Myocyte (in vitro differentiated cells): ENCODE measurements at regions not wholly inside any gene's neighbourhood (a gene's known extent, or its start where the extent isn't known, plus 50 kb on each side); places are given as distances from the start of the nearest gene placed in this dataset.
A peak's percentile ranks its signal among the peaks of the same experiment; 100 is the strongest.

Source experiments
- DNase-seq: peaks from one replicate; pipeline ENCODE4 v3.0.0-alpha.2; 2012; ENCODE audit warnings: low read depth

DNA sequence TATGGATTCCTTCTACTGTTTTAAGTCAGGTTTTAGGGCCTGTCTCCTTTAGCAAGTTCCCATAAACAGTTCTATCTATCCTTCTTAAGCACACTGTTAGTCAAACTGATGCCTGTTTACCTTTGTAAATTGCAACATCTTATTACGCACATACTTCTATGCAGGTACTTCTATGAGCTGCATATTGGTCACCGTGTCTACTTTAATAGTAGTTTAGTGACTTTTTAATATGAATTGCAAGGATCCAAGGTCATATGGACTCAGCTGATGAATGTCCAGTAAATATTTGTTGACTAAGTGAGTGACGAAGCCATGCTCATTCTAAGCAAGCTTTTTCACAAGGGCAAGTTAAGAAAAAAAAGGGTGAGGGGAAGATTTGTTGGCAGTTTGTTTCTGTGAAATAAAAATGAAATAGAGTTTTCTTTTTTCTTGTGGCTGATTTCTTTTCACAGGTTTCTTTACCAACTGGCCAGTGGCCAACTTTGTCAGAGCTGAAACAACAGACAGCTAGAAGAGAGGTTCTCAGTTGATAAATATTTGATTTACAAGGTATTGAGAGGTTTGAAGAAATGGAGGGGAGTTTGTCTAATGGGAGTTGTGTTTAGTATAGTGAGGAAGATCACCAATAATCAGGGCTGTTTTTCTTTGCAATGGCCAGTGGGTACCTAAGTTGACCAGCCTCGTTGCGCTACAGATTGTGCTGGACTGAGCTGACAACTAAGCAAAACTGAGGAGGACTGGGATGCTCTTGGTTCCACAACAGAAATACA lies 141.1 kb downstream of the SLC15A5 start:
- no peak for DNase-seq

DNA sequence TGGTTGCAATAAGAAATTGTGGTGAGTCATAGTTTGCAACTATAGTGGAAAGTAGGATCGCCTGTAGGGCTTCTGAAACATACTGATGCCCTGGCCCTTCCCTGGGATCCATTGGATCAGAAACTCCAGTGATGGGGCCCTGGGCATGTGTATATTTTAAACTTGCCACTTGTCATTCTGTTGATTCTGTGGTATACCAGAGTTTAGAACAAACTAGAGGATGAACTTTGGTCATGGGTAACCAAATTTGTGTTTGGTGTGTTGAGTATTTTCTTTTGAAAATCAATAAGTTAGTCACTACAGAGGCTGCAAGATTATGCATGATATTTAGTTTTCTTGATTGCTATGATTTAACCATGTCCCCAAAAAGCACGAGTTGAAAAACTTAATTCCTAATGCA lies 142.2 kb downstream of the SLC15A5 start:
- no peak for DNase-seq

DNA sequence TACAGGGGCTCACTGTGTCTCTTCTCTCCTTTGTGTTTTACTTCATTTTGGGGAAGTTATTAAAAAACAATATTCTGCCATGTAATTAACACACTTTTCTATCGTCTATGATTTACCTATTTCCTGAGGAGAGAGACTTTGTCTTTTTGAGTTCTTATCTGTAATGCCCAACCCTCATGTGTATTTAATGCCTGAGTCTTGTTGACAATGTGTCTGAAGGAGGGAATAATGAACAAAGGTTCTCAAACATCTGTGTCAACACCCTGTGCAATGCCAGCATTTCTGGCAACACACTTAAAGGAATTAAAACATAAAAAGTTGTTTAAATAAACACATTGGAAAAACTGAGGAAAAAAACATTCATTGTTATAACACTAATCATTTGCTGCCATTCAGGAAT lies 147.1 kb downstream of the SLC15A5 start:
- DNase-seq: no peak

DNA sequence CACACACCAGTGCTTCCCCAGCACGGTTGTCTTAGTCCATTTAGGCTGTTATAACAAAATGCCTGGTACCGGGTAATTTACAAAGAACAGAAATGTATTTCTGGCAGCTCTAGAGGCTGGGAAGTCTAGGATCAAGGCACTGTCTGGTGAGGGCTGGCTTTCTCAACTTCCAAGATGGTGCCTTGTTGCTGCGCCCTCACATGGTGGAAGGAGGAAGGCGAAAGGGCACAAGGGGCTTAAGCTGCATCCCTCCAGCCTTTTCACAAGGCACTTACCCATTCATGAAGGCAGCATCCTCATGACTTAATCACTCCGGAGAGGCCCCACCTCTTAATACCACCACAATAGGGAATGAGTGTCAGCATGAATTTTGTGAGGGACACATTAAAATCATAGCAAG lies 155.5 kb downstream of the SLC15A5 start:
- no peak for DNase-seq

DNA sequence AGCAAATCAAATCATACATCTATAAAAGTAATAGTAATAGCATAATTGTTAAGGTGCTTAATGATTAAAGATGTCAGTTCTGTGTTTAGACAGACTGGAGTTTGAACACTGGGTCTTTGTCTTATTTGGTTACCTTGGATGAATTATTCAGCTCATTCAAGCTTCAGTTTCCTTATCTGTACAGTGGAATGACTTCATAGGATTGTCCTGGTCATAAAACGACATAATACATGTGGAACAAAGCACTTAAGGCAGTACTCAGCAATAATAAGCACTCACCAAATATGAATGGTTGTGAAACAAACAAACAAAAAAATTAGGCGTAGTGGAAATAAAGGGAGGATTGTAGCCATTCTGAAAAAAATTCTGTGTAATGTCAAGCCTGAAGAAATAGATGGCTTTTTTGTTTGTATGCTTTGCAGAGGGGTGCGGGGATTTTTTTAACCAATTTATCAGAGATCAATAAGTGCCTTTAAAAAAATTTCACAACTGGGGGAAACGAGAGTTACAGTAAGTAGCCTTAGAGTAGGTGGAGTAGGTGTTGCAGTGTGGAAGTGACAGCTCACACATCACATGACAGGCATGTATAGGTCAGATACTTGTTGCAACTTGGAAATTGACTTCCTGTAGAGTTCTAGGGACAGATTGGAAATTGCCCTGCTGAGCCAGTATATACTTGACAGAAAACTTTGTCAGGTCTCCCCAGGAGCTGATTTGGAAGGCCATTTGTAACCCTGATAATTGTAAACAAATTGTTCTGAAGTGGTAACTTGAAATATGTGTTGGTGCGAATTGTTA lies 157.7 kb downstream of the SLC15A5 start:
- DNase-seq: no peak

DNA sequence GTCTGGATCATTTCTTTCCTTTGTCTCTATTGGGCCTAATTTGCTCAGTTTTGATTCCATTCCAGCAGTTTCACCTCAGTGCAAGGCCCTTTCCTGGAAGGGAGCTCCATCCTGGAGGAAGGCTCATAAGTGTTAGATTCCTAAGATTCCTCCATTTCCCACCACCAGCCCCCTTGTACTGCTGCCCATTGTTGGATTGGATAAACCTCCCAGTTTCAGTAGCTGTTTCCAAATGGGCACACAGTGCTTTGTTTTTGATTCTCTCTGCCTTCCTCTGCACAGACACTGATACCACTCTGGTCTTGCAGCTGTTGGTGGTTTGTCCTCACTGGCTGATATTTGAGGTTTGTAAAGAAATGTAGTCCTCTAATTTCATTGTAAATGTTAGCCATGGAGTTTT lies 158.9 kb downstream of the SLC15A5 start:
- peak; percentile 87 for DNase-seq

DNA sequence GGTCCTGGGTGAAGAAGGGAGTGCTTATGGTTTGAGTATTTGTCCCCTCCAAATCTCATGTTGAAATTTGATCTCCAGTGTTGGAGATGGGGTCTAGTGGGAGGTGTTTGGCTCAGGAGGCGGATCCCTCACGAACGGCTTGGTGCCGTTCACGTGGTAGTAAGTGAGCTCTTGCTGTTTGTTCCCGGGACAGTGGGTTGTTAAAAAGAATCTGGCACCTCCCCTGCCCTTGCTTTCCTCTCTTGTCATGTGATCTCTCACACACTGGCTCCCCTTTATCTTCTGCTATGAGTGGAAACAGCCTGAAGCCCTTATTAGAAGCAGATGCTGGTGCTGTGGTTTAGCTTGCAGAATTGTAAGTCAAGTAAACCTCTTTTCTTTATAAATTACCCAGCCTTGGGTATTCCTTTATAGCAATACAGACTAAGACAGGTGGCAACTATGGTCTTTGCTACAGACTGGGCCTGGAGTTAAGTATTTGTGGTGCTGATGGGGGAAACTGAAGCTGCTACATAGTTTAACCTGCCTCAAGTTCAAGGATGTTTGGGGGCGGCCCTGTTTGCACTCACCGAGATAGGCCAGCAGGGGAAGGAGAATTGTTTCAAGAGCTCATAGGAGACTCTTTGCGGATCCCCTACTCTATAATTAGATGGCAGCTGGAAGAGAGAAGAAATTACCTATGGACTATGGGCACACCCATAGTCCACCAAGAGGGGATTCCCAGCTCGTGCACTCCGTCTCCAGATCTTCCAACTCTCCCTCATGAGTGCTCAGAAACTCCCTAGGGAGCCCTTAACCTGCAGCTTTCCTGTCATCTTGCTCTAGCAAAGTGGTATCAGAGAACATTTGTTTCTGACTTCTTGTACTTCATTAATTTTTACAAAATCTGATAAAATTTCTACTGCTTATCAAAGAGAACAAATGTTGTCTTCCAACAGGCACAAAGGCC lies 164.6 kb downstream of the SLC15A5 start:
- no peak for DNase-seq

DNA sequence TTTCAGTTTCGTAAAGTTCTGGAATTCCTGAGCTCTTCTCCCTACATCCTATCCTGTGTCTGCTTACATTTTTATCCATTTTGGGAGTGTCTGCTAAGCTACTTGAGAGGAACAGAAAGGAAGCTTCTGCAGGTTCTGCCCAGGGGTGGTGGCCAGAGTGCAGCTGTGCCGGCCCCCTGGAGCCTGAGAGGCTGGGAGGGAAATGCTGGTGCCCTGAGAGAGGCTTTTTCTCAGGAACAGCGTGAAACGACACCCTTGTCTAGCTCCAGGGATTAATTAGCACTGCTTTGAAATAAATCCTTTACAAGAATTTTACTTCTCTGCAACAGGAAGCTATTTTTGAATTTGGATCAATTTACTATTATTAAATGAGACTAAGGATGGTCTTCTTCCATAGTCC lies 165.4 kb downstream of the SLC15A5 start:
- no peak for DNase-seq

DNA sequence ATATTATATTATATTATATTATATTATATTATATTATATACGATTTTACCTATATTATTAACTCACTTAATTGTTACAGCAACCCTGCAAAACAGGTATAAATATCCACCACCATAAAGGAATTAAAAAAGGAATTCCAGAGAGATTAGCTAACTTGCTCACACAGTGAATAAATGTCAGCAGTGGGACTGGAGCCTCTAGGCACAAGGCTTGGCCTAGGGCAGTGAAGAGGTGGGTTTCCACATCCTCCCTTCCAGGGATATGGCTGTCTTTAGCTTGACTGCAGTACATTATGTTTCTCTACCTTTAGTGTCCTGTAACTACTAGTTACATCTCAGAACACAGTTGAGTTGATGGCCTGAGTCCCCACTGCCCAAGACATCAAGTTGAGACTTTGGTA lies 166.9 kb downstream of the SLC15A5 start:
- DNase-seq: no peak

DNA sequence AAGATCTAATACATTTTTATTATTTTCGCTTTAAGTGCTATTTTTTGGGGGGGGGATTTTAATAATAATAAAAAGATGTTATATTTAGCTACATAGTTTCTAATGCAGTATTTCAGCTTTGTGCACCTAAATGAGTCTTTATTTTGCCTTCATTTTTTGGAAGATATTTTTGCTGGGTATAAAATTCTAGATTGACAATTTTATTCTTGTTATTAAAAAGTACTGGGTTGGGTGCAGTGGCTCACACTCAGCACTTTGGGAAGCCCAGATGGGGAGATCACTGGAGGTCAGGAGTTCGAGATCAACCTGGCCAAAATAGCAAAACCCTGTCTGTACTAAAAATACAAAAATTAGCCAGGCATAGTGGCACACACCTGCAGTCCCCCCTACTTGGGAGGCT lies 173.6 kb downstream of the SLC15A5 start:
- DNase-seq: no peak

DNA sequence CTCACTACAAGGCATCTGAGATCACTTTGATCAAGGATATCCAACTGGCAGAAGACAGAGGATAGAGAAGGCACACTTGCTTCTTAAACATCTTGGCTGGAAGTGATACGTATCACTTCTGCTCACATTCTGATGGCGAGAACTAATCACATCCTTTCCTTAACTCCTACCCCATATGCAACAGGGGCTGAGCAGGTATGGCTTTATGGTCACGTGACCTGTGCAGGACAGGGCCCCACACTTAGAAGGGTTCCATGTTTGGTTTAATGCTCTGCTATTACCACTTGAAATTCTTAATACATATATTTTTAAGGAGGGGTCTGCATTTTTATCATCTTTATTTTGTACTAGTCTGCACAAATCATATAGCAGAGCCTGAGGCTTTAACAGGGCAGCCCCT lies 177.3 kb downstream of the SLC15A5 start:
- no peak for DNase-seq

DNA sequence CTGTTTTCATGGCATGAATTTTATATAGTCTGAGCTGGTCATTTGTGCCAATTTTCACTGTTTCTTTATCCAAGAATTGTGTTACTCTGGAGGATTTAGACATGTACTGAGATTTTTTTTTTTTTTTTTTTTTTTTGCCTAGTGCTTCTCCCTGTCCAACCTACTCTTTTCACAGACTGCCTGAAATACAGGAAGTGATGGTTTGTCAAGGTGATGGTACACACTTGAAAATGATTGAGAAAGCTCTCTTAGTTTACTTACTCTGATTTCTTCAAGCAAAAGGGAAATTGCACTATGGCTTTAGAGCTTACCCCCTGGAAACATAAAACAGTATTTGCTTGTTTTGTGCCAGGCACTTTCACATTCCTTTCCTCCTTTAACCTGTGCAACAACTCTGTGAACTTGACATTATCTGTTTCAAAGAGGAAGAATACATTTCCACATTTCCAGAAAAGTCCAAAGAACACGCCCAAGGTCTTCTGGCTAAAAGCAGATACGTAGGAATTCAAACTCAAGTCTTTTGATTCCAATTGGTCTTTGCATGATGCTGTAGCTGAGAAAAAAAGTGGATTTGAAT lies 181.1 kb downstream of the SLC15A5 start:
- no peak for DNase-seq

DNA sequence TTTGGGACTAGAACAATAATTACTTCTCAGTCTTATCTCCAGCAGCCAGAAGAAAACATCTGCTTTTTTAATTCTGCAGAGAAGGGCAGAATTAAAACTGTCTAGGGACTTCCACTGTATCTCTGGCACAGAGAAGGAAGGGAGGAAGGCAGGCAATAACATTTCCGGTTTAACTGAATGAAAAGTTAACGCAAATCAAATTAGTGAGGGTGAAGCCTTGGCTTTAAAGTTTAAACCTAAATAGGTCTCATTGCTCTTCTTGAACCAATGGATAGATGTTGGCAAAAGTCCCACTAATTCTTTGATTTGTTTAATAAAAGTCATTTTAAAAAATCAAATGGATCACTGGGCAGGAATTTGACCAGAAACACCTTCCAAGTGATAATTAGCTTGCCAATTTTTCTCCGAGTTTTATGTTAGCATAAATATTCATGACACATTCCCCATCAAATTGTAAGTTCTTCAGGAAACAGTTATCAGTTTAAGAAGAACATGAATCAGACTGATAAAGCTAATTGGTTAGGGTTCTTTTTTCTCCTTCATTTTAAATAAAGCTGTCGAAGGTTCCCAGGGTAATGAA lies 181.9 kb downstream of the SLC15A5 start:
- no peak for DNase-seq

DNA sequence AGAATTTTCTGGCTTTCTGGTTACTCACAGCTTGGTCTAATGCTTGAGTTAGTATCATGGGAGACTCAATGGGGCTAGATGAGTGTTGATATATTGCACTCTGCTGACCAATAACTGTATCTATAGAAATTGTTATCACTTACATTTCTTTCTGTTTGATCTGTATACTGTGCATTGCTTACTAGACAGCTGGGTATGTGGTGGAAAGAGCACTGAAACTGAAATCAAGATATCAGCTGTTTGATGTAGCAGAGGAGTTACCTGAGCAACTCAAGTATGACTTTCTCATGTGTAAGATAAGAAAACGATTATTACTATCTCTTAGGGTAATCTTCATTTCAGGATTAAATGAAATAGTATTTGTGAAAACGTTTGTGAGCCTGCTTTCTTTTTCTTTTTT lies 183.0 kb downstream of the SLC15A5 start:
- DNase-seq: no peak

DNA sequence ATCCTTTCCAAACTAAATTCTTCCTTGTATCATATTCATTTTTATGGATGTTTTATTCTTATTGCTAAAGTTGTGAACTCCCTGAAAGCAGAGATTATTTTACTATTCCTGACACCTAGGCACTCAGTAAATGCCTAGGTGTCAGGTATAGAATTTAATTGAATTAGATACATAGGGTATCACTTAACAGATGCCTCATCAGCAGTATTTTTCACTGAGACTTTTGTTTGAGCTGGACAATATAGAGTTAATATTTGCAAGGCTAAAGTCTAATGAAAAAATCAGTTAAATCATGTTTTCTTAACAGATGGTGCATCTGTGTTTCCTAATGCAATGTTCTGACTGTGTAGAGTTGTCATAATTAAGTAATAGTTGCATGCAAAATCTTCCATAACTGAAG lies 182.7 kb downstream of the DERA start:
- DNase-seq: no peak

DNA sequence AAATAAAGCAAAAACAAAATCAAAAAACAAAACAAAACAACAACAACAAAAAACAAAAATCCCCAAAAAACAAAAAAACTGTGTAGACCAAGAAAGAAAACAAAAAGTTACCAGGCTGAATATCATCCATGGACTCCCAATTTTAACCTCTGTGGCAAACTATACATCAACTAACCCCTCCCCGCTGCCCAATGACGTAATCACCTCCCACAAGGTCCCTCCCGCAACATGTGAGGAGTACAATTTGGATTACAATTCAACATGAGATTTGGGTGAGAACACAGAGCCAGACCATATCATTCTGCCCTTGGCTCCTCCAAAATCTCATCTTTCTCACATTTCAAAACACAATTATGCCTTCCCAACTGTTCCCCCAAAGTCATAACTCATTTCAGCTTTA lies 179.8 kb downstream of the DERA start:
- no peak for DNase-seq

DNA sequence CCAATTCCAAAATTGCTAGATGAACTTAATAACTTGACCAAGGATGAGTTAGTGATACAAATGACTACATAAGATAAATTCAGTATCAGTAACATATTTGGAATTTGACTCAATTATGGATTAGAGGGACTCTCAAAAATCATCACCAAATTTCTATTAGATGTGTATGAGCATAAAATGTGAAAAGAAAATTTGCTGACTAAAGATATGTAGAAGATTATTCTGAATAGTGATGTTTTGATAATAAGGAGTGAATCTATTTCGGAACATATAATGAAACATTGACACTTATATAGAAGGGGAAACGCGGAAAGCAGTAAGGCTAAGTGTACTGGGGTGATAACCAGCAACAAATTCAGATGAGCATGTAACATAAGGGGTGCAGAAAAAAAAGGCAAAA lies 177.3 kb downstream of the DERA start:
- DNase-seq: no peak
